Mammary epithelial cell (primary cell): ENCODE measurements at regions not wholly inside any gene's neighbourhood (a gene's known extent, or its start where the extent isn't known, plus 50 kb on each side); places are given as distances from the start of the nearest gene placed in this dataset.

Experiments
- CTCF ChIP-seq, 2 donors: IDR thresholded peaks in 1 of 2; conservative IDR thresholded peaks in 1 of 2; 2 replicates each; pipeline ENCODE4 v1.5.1; 2011 to 2012; ENCODE audit warnings: inconsistent platforms in 2 of 2, low read length in 2 of 2, mild to moderate bottlenecking in 2 of 2, control low read depth in 1 of 2, low read depth in 1 of 2; ENCODE audit not compliant: insufficient read depth in 1 of 2; ENCODE audit errors: extremely low read depth in 1 of 2
- EZH2 ChIP-seq: IDR thresholded peaks from 2 replicates; pipeline ENCODE4 v1.6.1; 2012; ENCODE audit warnings: low read length, inconsistent platforms, borderline replicate concordance

- TF ChIP-seq CTCF (conservative IDR thresholded peaks at IDR 0.05 in 1 of 2, IDR thresholded peaks at IDR 0.05 in 1 of 2; ENCODE audit: extremely low read depth in 1 of 2, insufficient read depth in 1 of 2, low read depth in 1 of 2, low read length in 2 of 2) (no peak), EZH2 (no peak)
Observed at GRCh38 chr20:60990643-60991042, 261.4 kb upstream of the CDH4 start.
